ENCODE measurements at regions not wholly inside any gene's neighbourhood (a gene's known extent, or its start where the extent isn't known, plus 50 kb on each side); places are given as distances from the start of the nearest gene placed in this dataset.

DNA sequence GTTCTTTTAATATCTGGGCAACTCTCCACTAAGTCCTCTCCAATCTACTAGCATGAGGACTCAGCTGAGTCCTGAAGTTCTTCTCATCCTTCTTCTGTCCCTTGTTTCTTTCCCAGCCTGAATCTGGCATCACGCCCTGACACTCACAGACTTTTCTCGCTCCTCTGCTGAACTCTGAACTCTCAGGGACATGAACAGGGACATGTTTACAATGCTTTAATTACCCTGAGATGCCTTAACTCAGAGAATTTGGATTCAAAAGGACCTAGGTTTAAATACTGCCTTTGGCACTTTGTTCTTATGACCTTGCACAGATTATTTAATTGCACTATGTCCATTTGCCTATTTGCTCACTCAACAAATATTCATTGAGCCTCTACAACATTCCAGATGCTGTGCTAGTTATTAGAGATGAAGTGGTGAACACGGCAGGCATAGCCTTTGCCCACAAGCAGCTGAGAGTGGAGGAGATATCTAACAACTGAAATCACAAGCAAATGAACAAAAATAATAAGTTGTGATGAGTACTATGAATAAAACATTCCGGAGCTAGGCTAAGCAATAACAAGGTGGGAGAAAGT lies 106.0 kb downstream of the ADRB2 start (continued):
- TF ChIP-seq, protein P1, sequence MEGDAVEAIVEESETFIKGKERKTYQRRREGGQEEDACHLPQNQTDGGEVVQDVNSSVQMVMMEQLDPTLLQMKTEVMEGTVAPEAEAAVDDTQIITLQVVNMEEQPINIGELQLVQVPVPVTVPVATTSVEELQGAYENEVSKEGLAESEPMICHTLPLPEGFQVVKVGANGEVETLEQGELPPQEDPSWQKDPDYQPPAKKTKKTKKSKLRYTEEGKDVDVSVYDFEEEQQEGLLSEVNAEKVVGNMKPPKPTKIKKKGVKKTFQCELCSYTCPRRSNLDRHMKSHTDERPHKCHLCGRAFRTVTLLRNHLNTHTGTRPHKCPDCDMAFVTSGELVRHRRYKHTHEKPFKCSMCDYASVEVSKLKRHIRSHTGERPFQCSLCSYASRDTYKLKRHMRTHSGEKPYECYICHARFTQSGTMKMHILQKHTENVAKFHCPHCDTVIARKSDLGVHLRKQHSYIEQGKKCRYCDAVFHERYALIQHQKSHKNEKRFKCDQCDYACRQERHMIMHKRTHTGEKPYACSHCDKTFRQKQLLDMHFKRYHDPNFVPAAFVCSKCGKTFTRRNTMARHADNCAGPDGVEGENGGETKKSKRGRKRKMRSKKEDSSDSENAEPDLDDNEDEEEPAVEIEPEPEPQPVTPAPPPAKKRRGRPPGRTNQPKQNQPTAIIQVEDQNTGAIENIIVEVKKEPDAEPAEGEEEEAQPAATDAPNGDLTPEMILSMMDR (CRISPR knock-in tag; IDR thresholded peaks at IDR 0.05): no peak
- no peak for TF ChIP-seq MAFG (CRISPR knock-in tag; IDR thresholded peaks at IDR 0.05)

DNA sequence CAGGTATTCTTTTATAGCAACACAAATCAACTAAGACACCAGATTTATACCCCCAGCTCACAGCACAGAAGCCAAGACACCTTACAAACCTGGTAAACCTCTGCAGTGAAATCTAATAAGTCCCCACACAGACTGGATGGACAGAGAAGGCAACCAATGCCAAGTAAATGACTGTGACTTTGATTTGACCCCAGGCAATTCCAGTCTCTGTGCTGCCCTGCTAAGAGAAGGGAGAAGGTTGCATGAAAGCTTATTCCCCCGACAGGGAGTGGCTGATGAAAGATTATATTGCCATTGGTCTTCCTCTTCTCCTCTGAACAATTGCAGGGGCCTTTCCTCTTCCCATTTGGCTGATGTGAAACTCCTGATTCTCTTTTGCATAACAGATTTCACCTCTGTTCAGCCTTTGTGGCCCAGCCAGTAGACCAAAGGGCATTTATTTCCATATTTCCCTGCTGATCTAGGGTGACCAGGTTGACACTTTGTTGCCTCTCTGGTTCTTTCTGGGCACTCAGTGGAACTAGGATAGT lies 107.6 kb downstream of the ADRB2 start:
- Histone ChIP-seq H3K9me3 (ENCODE audit: low read length) (no peaks in the 10 kb centered on the region), H3K79me2 (ENCODE audit: insufficient read depth, low read length) (no peaks in the 10 kb centered on the region), H3K27ac (ENCODE audit: extremely low read length, insufficient read depth, low read length) (no peak overlapping the region), H3K4me2 (ENCODE audit: low read depth, low read length) (no peak overlapping the region), H3K36me3 (replicated peaks in 1 of 2; ENCODE audit: control insufficient read depth in 1 of 2, insufficient read depth in 2 of 2, low read length in 2 of 2) (no peaks in the 10 kb centered on the region), H3K27me3 (ENCODE audit: control insufficient read depth in 1 of 2, insufficient read depth in 2 of 2, low read length in 2 of 2) (no peaks in the 10 kb centered on the region; a peak in 1 of 5 replicates), H2AFZ (ENCODE audit: low read length) (no peak overlapping the region), H4K20me1 (ENCODE audit: insufficient read depth, low read length) (no peaks in the 10 kb centered on the region), H3K4me3 (replicated peaks in 1 of 3; ENCODE audit: insufficient read depth in 1 of 3, low read depth in 2 of 3, low read length in 3 of 3) (no peak overlapping the region), H3K4me1 (ENCODE audit: insufficient read depth, low read length) (no peaks in the 10 kb centered on the region), H3K9ac (ENCODE audit: insufficient read depth, low read depth, low read length) (no peak overlapping the region)
- FAIRE-seq (no peak), DNase-seq (ENCODE audit: low spot score) (no peak), ATAC-seq (no peak)
- 0% methylated on average over 1 of the region's 1 CpG for WGBS (ENCODE audit: low lambda C conversion rate)
- ChIA-PET POLR2A (no interaction called here), CTCF (ENCODE audit: low intra/inter-chr PET ratio, low total read pairs) (no interaction called here)
- no TSS peak for BruUV-seq (replicated peaks)
- in situ Hi-C loops (cut with HindIII; ENCODE audit: extremely low pct_ligation_motif_present, low pct_unique_long_range_greater_than_20kb): no loop called here
- intact Hi-C loops (cut with micrococcal nuclease; ENCODE audit: unreplicated experiment): no loop called here
- TF ChIP-seq HMGA1 (CRISPR knock-in tag; conservative IDR thresholded peaks at IDR 0.05): no peak
- TF ChIP-seq ZNF570 (CRISPR knock-in tag; IDR thresholded peaks at IDR 0.05; ENCODE audit: borderline replicate concordance): no peak
- TF ChIP-seq, protein P2, sequence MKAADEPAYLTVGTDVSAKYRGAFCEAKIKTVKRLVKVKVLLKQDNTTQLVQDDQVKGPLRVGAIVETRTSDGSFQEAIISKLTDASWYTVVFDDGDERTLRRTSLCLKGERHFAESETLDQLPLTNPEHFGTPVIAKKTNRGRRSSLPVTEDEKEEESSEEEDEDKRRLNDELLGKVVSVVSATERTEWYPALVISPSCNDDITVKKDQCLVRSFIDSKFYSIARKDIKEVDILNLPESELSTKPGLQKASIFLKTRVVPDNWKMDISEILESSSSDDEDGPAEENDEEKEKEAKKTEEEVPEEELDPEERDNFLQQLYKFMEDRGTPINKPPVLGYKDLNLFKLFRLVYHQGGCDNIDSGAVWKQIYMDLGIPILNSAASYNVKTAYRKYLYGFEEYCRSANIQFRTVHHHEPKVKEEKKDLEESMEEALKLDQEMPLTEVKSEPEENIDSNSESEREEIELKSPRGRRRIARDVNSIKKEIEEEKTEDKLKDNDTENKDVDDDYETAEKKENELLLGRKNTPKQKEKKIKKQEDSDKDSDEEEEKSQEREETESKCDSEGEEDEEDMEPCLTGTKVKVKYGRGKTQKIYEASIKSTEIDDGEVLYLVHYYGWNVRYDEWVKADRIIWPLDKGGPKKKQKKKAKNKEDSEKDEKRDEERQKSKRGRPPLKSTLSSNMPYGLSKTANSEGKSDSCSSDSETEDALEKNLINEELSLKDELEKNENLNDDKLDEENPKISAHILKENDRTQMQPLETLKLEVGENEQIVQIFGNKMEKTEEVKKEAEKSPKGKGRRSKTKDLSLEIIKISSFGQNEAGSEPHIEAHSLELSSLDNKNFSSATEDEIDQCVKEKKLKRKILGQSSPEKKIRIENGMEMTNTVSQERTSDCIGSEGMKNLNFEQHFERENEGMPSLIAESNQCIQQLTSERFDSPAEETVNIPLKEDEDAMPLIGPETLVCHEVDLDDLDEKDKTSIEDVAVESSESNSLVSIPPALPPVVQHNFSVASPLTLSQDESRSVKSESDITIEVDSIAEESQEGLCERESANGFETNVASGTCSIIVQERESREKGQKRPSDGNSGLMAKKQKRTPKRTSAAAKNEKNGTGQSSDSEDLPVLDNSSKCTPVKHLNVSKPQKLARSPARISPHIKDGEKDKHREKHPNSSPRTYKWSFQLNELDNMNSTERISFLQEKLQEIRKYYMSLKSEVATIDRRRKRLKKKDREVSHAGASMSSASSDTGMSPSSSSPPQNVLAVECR (CRISPR knock-in tag; IDR thresholded peaks at IDR 0.05; ENCODE audit: borderline replicate concordance): no peak
- no peak for TF ChIP-seq WIZ (CRISPR knock-in tag; IDR thresholded peaks at IDR 0.05)
- TF ChIP-seq LCORL (IDR thresholded peaks at IDR 0.05): no peak
- no peak for TF ChIP-seq LCORL (CRISPR knock-in tag; IDR thresholded peaks at IDR 0.05)
- TF ChIP-seq NFE2L2 (IDR thresholded peaks at IDR 0.05; ENCODE audit: low read length): no peak
- TF ChIP-seq, protein P3, sequence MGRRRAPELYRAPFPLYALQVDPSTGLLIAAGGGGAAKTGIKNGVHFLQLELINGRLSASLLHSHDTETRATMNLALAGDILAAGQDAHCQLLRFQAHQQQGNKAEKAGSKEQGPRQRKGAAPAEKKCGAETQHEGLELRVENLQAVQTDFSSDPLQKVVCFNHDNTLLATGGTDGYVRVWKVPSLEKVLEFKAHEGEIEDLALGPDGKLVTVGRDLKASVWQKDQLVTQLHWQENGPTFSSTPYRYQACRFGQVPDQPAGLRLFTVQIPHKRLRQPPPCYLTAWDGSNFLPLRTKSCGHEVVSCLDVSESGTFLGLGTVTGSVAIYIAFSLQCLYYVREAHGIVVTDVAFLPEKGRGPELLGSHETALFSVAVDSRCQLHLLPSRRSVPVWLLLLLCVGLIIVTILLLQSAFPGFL (CRISPR knock-in tag; IDR thresholded peaks at IDR 0.05): no peak
- no peak for TF ChIP-seq ATAD3A (CRISPR knock-in tag; IDR thresholded peaks at IDR 0.05)
- TF ChIP-seq RXRB (CRISPR knock-in tag; IDR thresholded peaks at IDR 0.05; ENCODE audit: borderline replicate concordance): no peak
- TF ChIP-seq ZNF543 (CRISPR knock-in tag; IDR thresholded peaks at IDR 0.05): no peak
- TF ChIP-seq, protein P4, sequence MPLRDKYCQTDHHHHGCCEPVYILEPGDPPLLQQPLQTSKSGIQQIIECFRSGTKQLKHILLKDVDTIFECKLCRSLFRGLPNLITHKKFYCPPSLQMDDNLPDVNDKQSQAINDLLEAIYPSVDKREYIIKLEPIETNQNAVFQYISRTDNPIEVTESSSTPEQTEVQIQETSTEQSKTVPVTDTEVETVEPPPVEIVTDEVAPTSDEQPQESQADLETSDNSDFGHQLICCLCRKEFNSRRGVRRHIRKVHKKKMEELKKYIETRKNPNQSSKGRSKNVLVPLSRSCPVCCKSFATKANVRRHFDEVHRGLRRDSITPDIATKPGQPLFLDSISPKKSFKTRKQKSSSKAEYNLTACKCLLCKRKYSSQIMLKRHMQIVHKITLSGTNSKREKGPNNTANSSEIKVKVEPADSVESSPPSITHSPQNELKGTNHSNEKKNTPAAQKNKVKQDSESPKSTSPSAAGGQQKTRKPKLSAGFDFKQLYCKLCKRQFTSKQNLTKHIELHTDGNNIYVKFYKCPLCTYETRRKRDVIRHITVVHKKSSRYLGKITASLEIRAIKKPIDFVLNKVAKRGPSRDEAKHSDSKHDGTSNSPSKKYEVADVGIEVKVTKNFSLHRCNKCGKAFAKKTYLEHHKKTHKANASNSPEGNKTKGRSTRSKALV (CRISPR knock-in tag; IDR thresholded peaks at IDR 0.05): no peak
- no peak for TF ChIP-seq DPF2 (CRISPR knock-in tag; IDR thresholded peaks at IDR 0.05; ENCODE audit: borderline replicate concordance, low read depth)

All from HepG2 (cell line).